H1 (cell line): ENCODE measurements at regions not wholly inside any gene's neighbourhood (a gene's known extent, or its start where the extent isn't known, plus 50 kb on each side); places are given as distances from the start of the nearest gene placed in this dataset.

Experiments
- CTCF ChIA-PET: fragments of 300-600 bp; sonication (Branson Sonifier 250); formaldehyde crosslinking; loops from one replicate; lab custom pipeline; 2021; ENCODE audit not compliant: partially characterized antibody; lab: Charles Lee
- POLR2A ChIA-PET: fragments of 300-600 bp; sonication (Branson Sonifier 250); formaldehyde crosslinking; loops from one replicate; lab custom pipeline; 2021; ENCODE audit warnings: inconsistent platforms; ENCODE audit not compliant: partially characterized antibody; lab: Charles Lee
- DNase-seq, 2 experiments: peaks; one replicate each; pipeline versions ENCODE4 v3.0.0 to v3.0.0-alpha.2; 2010 to 2022; ENCODE audit warnings: low spot score in 2 of 2, low read depth in 1 of 2, mixed read lengths in 1 of 2
- FAIRE-seq: peaks from 2 replicates; lab custom pipeline; 2011; peaks lifted over from hg19 to GRCh38; lab: Jason Lieb, UNC
- H2AFZ ChIP-seq: 2 replicates; pipeline ENCODE4 v1.8.1; 2012; ENCODE audit warnings: low read length, inconsistent platforms
- H2AK5ac ChIP-seq: 2 replicates; pipeline ENCODE4 v1.6.1; 2013; ENCODE audit warnings: low read depth, low read length
- H2BK120ac ChIP-seq: replicated peaks from 2 replicates; pipeline ENCODE3; 2013; ENCODE audit warnings: low read depth, low read length, inconsistent platforms
- H2BK12ac ChIP-seq: 2 replicates; pipeline ENCODE4 v1.6.1; 2013; ENCODE audit warnings: low read depth, low read length
- H2BK15ac ChIP-seq: 2 replicates; pipeline ENCODE4 v1.6.1; 2013; ENCODE audit warnings: low read length
- H2BK20ac ChIP-seq: 2 replicates; pipeline ENCODE4 v1.6.1; 2013; ENCODE audit warnings: low read length
- H2BK5ac ChIP-seq: 2 replicates; pipeline ENCODE4 v1.6.1; 2013; ENCODE audit warnings: low read depth, low read length
- H3K14ac ChIP-seq: 2 replicates; pipeline ENCODE4 v1.6.1; 2013; ENCODE audit warnings: inconsistent platforms; ENCODE audit not compliant: insufficient read length
- H3K18ac ChIP-seq: 2 replicates; pipeline ENCODE4 v1.6.1; 2013; ENCODE audit warnings: low read length; ENCODE audit errors: extremely low read depth
- H3K23ac ChIP-seq: 2 replicates; pipeline ENCODE4 v1.6.1; 2013; ENCODE audit warnings: inconsistent platforms; ENCODE audit not compliant: insufficient read length
- H3K23me2 ChIP-seq: 2 replicates; pipeline ENCODE4 v1.6.1; 2013; ENCODE audit warnings: low read depth, low read length
- H3K27ac ChIP-seq: 2 replicates; pipeline ENCODE4 v1.6.1; 2011; ENCODE audit warnings: low read depth, low read length, inconsistent platforms
- H3K27me3 ChIP-seq, 4 experiments: replicated peaks in 1 of 4; 1 replicate in 1 of 4; 2 replicates in 3 of 4; pipeline versions ENCODE4 v1.6.1 to v1.8.1; 2011 to 2013; ENCODE audit warnings: low read length in 3 of 4, mild to moderate bottlenecking in 3 of 4, inconsistent platforms in 2 of 4, mixed read lengths in 2 of 4, moderate library complexity in 1 of 4; ENCODE audit not compliant: control insufficient read depth in 3 of 4, insufficient read depth in 3 of 4; ENCODE audit errors: extremely low read depth in 1 of 4
- H3K36me3 ChIP-seq, 4 experiments: 2 replicates each; pipeline versions ENCODE4 v1.6.1 to v1.8.1; 2011 to 2013; ENCODE audit warnings: mild to moderate bottlenecking in 4 of 4, low read length in 3 of 4, moderate library complexity in 2 of 4, control low read depth in 1 of 4, inconsistent platforms in 1 of 4; ENCODE audit not compliant: insufficient read depth in 4 of 4, control insufficient read depth in 2 of 4
- H3K4ac ChIP-seq: replicated peaks from 2 replicates; pipeline ENCODE3; 2013; ENCODE audit warnings: low read length, low read depth, mixed read lengths, inconsistent platforms; ENCODE audit not compliant: insufficient read length
- H3K4me1 ChIP-seq, 4 experiments: replicated peaks in 1 of 4; 1 replicate in 1 of 4; 2 replicates in 3 of 4; pipeline versions ENCODE4 v1.6.1 to v1.8.1; 2011 to 2013; ENCODE audit warnings: low read length in 3 of 4, inconsistent platforms in 2 of 4, mixed read lengths in 1 of 4; ENCODE audit not compliant: insufficient read depth in 4 of 4, control insufficient read depth in 3 of 4
- H3K4me2 ChIP-seq, 2 experiments: 2 replicates each; pipeline versions ENCODE4 v1.6.1 to v1.8.1; 2011 to 2013; ENCODE audit warnings: low read depth in 2 of 2, low read length in 2 of 2, control low read depth in 1 of 2, inconsistent platforms in 1 of 2, mild to moderate bottlenecking in 1 of 2; ENCODE audit not compliant: insufficient read depth in 1 of 2
- H3K4me3 ChIP-seq, 4 experiments: fragments of 200-600, 300-600 bp in 1 of 4; sonication (generic), shearing (Covaris generic), sonication (Bioruptor Twin) in 1 of 4; 2 replicates each; pipeline versions ENCODE4 v1.5.1 to v1.8.1; 2011 to 2016; ENCODE audit warnings: low read length in 4 of 4, low read depth in 3 of 4, control low read depth in 2 of 4, inconsistent platforms in 2 of 4, mild to moderate bottlenecking in 2 of 4, mixed read lengths in 1 of 4, moderate library complexity in 1 of 4; ENCODE audit not compliant: insufficient read depth in 2 of 4; ENCODE audit errors: extremely low read depth in 1 of 4
- H3K56ac ChIP-seq: replicated peaks from 2 replicates; pipeline ENCODE3; 2013; ENCODE audit warnings: low read depth, mild to moderate bottlenecking, mixed read lengths, low read length, inconsistent platforms; ENCODE audit not compliant: insufficient read length
- H3K79me1 ChIP-seq: 2 replicates; pipeline ENCODE4 v1.6.1; 2013; ENCODE audit warnings: low read depth, low read length, control low read depth
- H3K79me2 ChIP-seq, 2 experiments: 2 replicates each; pipeline versions ENCODE4 v1.6.1 to v1.8.1; 2012 to 2013; ENCODE audit warnings: low read length in 2 of 2, mild to moderate bottlenecking in 2 of 2, inconsistent platforms in 1 of 2; ENCODE audit not compliant: insufficient read depth in 2 of 2, control insufficient read depth in 1 of 2
- H3K9ac ChIP-seq, 4 experiments: replicated peaks in 1 of 4; 1 replicate in 1 of 4; 2 replicates in 3 of 4; pipeline versions ENCODE4 v1.6.1 to v1.8.1; 2011 to 2013; ENCODE audit warnings: low read depth in 3 of 4, low read length in 3 of 4, control low read depth in 2 of 4, mild to moderate bottlenecking in 2 of 4, moderate library complexity in 2 of 4, inconsistent platforms in 1 of 4; ENCODE audit errors: extremely low read depth in 1 of 4
- H3K9me3 ChIP-seq, 2 experiments: 2 replicates each; pipeline versions ENCODE4 v1.6.1 to v1.8.1; 2012 to 2013; ENCODE audit warnings: mild to moderate bottlenecking in 2 of 2, moderate library complexity in 2 of 2, control low read depth in 1 of 2, inconsistent platforms in 1 of 2, low read depth in 1 of 2, low read length in 1 of 2, mixed read lengths in 1 of 2; ENCODE audit not compliant: insufficient read depth in 2 of 2
- H4K20me1 ChIP-seq, 2 experiments: replicated peaks in 1 of 2; 2 replicates each; pipeline versions ENCODE3 to v1.8.1; 2011 to 2013; ENCODE audit warnings: inconsistent platforms in 2 of 2, low read length in 2 of 2, mild to moderate bottlenecking in 1 of 2; ENCODE audit not compliant: insufficient read depth in 2 of 2, control insufficient read depth in 1 of 2
- H4K5ac ChIP-seq: 2 replicates; pipeline ENCODE4 v1.6.1; 2013; ENCODE audit warnings: low read length, low read depth, mixed read lengths, inconsistent platforms; ENCODE audit not compliant: insufficient read length
- H4K8ac ChIP-seq: 2 replicates; pipeline ENCODE4 v1.8.0; 2013; ENCODE audit warnings: mild to moderate bottlenecking, moderate library complexity, low read length, inconsistent platforms; ENCODE audit not compliant: insufficient read depth; ENCODE audit errors: extremely low read depth
- H4K91ac ChIP-seq: replicated peaks from 2 replicates; pipeline ENCODE3; 2013; ENCODE audit warnings: low read length, mixed read lengths, inconsistent platforms; ENCODE audit not compliant: insufficient read length
- CBX8 ChIP-seq: fragments of 300-800, 300-1000 bp; sonication (generic); IDR thresholded peaks from 2 replicates; pipeline ENCODE4 v1.7.1; 2016; ENCODE audit warnings: low read depth, low read length, borderline replicate concordance
- CTBP2 ChIP-seq: IDR thresholded peaks from 2 replicates; pipeline ENCODE4 v1.7.0; 2011; ENCODE audit warnings: borderline replicate concordance, mild to moderate bottlenecking, moderate library complexity, mixed read lengths, low read length; ENCODE audit not compliant: insufficient read depth, insufficient read length
- E2F6 ChIP-seq: IDR thresholded peaks from 2 replicates; pipeline ENCODE4 v1.6.1; 2012; ENCODE audit warnings: inconsistent platforms
- GABPA ChIP-seq: IDR thresholded peaks from 2 replicates; pipeline ENCODE4 v1.6.1; 2011; ENCODE audit warnings: mild to moderate bottlenecking, low read length, moderate library complexity, borderline replicate concordance; ENCODE audit not compliant: insufficient read depth
- HDAC2 ChIP-seq, 2 experiments: fragments of 300-600 bp in 1 of 2; sonication (generic) in 1 of 2; IDR thresholded peaks; 2 replicates each; pipeline ENCODE4 v1.6.1; 2011 to 2012; ENCODE audit warnings: low read depth in 2 of 2, low read length in 2 of 2, mild to moderate bottlenecking in 2 of 2, moderate library complexity in 2 of 2, borderline replicate concordance in 1 of 2, inconsistent platforms in 1 of 2
- RBBP5 ChIP-seq: IDR thresholded peaks from 2 replicates; pipeline ENCODE4 v1.7.1; 2012; ENCODE audit warnings: low read depth, mild to moderate bottlenecking, inconsistent platforms, low read length, moderate library complexity, borderline replicate concordance
- SAP30 ChIP-seq: fragments of 300-600 bp; sonication (generic); IDR thresholded peaks from 2 replicates; pipeline ENCODE4 v1.7.1; 2012; ENCODE audit warnings: low read length, moderate library complexity, mild to moderate bottlenecking, inconsistent platforms; ENCODE audit not compliant: insufficient read depth, insufficient replicate concordance
- SIN3A ChIP-seq, 2 experiments: IDR thresholded peaks in 1 of 2; conservative IDR thresholded peaks in 1 of 2; 2 replicates each; pipeline ENCODE4 v1.6.1; 2011 to 2012; ENCODE audit warnings: low read length in 2 of 2, improper control_type of control experiment in 1 of 2, low read depth in 1 of 2, mild to moderate bottlenecking in 1 of 2
- TAF1 ChIP-seq: IDR thresholded peaks from 2 replicates; pipeline ENCODE4 v1.6.1; 2011; ENCODE audit warnings: mild to moderate bottlenecking, low read depth, low read length
- ZNF274 ChIP-seq: IDR thresholded peaks from 2 replicates; pipeline ENCODE4 v1.7.0; 2012; ENCODE audit warnings: low read length, borderline replicate concordance; ENCODE audit errors: extremely low read depth
- WGBS, 2 experiments: shearing (Covaris generic) in 1 of 2; methylation state at CpG; one replicate each; pipeline versions ENCODE4 v1.1.6 to v1.1.7; 2013 to 2015; ENCODE audit warnings: low lambda C conversion rate in 2 of 2, mixed read lengths in 2 of 2, inconsistent platforms in 1 of 2, low coverage in 1 of 2, missing lambda C conversion rate in 1 of 2; ENCODE audit not compliant: insufficient replicate concordance in 2 of 2, insufficient coverage in 1 of 2, insufficient read length in 1 of 2; ENCODE audit errors: extremely low coverage in 1 of 2, missing lambda C conversion rate in 1 of 2; 5-methylcytosine and 5-hydroxymethylcytosine counted together
- TF ChIP-seq, protein P1 (sequence below): IDR thresholded peaks from 2 replicates; pipeline ENCODE4 v1.6.1; 2011; ENCODE audit warnings: low read depth, mild to moderate bottlenecking, low read length; ENCODE audit not compliant: insufficient read depth

GRCh38 chr11:127191261-127191660 lies 190.7 kb upstream of the KIRREL3 start:
- WGBS, 2 experiments: 87% methylated on average over 3 of the region's 3 CpGs; no CpG with 5 or more reads in 1 of the 2 experiments
- TF ChIP-seq RBBP5: no peak
- TF ChIP-seq HDAC2 (IDR thresholded peaks at IDR 0.05; ENCODE audit: borderline replicate concordance in 1 of 2, low read depth in 2 of 2, low read length in 2 of 2): no peak
- TF ChIP-seq GABPA: no peak
- no peak for TF ChIP-seq TAF1
- no peak for TF ChIP-seq E2F6
- TF ChIP-seq SAP30: no peak
- no peak for TF ChIP-seq CTBP2
- TF ChIP-seq, protein P1, sequence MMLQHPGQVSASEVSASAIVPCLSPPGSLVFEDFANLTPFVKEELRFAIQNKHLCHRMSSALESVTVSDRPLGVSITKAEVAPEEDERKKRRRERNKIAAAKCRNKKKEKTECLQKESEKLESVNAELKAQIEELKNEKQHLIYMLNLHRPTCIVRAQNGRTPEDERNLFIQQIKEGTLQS: no peak
- TF ChIP-seq SIN3A (conservative IDR thresholded peaks at IDR 0.05 in 1 of 2, IDR thresholded peaks at IDR 0.05 in 1 of 2; ENCODE audit: low read depth in 1 of 2, low read length in 2 of 2): no peak
- TF ChIP-seq ZNF274: no peak
- no peak for TF ChIP-seq CBX8
- H2AFZ ChIP-seq: no peak overlapping the region
- DNase-seq: no peak
- H4K20me1 ChIP-seq: no peaks in the 10 kb centered on the region
- H2AK5ac ChIP-seq: no peak overlapping the region
- H3K23ac ChIP-seq: no peak overlapping the region
- H3K27ac ChIP-seq: no peak overlapping the region
- H2BK5ac ChIP-seq: no peak overlapping the region
- CTCF ChIA-PET: interaction anchor here (0.8 to 1.7 kb wide), 2 partner anchors 8 to 24 kb away, joined by 3 to 7 read pairs; no protein-coding TSS in a partner anchor
- no peak overlapping the region for H3K18ac ChIP-seq
- H2BK120ac ChIP-seq: no peak overlapping the region
- H3K4me1 ChIP-seq: peaks cover 0 to 2% (median 0%) of the 10 kb centered on the region in 4 experiments; a peak in 3 of 7 replicates
- H2BK12ac ChIP-seq: no peak overlapping the region
- no peak overlapping the region for H4K91ac ChIP-seq
- H3K79me1 ChIP-seq: no peaks in the 10 kb centered on the region
- POLR2A ChIA-PET: no interaction called here
- no peaks in the 10 kb centered on the region for H3K9me3 ChIP-seq
- no peak overlapping the region for H3K56ac ChIP-seq
- no peaks in the 10 kb centered on the region for H3K27me3 ChIP-seq
- H3K79me2 ChIP-seq: no peaks in the 10 kb centered on the region
- no peak overlapping the region for H3K9ac ChIP-seq
- no peak overlapping the region for H4K5ac ChIP-seq
- H3K23me2 ChIP-seq: no peaks in the 10 kb centered on the region
- no peak overlapping the region for H3K14ac ChIP-seq
- no peak for FAIRE-seq
- no peaks in the 10 kb centered on the region for H3K36me3 ChIP-seq
- no peak overlapping the region for H3K4me2 ChIP-seq
- no peak overlapping the region for H3K4me3 ChIP-seq
- no peak overlapping the region for H2BK20ac ChIP-seq
- no peak overlapping the region for H3K4ac ChIP-seq
- H2BK15ac ChIP-seq: no peak overlapping the region
- no peak overlapping the region for H4K8ac ChIP-seq
